GM18951 (cell line): ENCODE measurements at regions not wholly inside any gene's neighbourhood (a gene's known extent, or its start where the extent isn't known, plus 50 kb on each side); places are given as distances from the start of the nearest gene placed in this dataset.
"Not testable (repeated sequence)": the region's sequence is repeated elsewhere in the genome, so short reads cannot be mapped to it uniquely, and the experiment has no call there.

Experiments used
- POLR2A ChIP-seq: IDR thresholded peaks from 4 replicates; pipeline ENCODE4 v1.6.1; 2011; ENCODE audit warnings: mild to moderate bottlenecking; ENCODE audit not compliant: insufficient read length, insufficient read depth; ENCODE audit errors: extremely low read depth
- in situ Hi-C: fragments of 300-500 bp; cut with MboI; formaldehyde crosslinking; loops from one replicate; pipeline ENCODE4 v1.12.0; 2022; ENCODE audit warnings: low sequenced_read_pairs, mixed read lengths, inconsistent platforms; ENCODE audit not compliant: unreplicated experiment

- in situ Hi-C loops: loop anchor here (25.0 kb wide), 1 partner anchor 390 kb away; no protein-coding TSS in a partner anchor
These were observed 71.3 kb upstream of the PPM1B start for GRCh38 chr2:44097322-44097907.

GRCh38 chr2:44098050-44098449 is 70.6 kb upstream of the PPM1B start:
- in situ Hi-C loops: loop anchor here (25.0 kb wide), 1 partner anchor 389 kb away; no protein-coding TSS in a partner anchor
- TF ChIP-seq POLR2A: no peak

More at GRCh38 chr2:44097322-44097907, 71.3 kb upstream of the PPM1B start:
- no peak for TF ChIP-seq POLR2A

- in situ Hi-C loops: loop anchor here (25.0 kb wide), 1 partner anchor 388 kb away; no protein-coding TSS in a partner anchor
These were observed 69.8 kb upstream of the PPM1B start for GRCh38 chr2:44098891-44099290.

GRCh38 chr2:44100351-44100750 is 68.3 kb upstream of the PPM1B start:
- in situ Hi-C loops: no loop called here
- TF ChIP-seq POLR2A: no peak

More at GRCh38 chr2:44098891-44099290, 69.8 kb upstream of the PPM1B start:
- no peak for TF ChIP-seq POLR2A

GRCh38 chr2:44101246-44101645 is 67.4 kb upstream of the PPM1B start:
- TF ChIP-seq POLR2A: no peak
- in situ Hi-C loops: no loop called here

- in situ Hi-C loops: no loop called here
- TF ChIP-seq POLR2A: no peak
These were observed 65.7 kb upstream of the PPM1B start for GRCh38 chr2:44102790-44103562.

GRCh38 chr2:44103639-44104038 is 65.0 kb upstream of the PPM1B start:
- no peak for TF ChIP-seq POLR2A
- in situ Hi-C loops: no loop called here

GRCh38 chr2:44104855-44105271 is 63.8 kb upstream of the PPM1B start:
- TF ChIP-seq POLR2A: no peak
- in situ Hi-C loops: no loop called here

GRCh38 chr2:44106509-44106908 is 62.2 kb upstream of the PPM1B start:
- in situ Hi-C loops: not testable (repeated sequence)

GRCh38 chr2:44107086-44107740 is 61.5 kb upstream of the PPM1B start:
- in situ Hi-C loops: no loop called here
- no peak for TF ChIP-seq POLR2A

GRCh38 chr2:44107974-44108373 is 60.7 kb upstream of the PPM1B start:
- TF ChIP-seq POLR2A: no peak
- in situ Hi-C loops: no loop called here

GRCh38 chr2:44109166-44109565 is 59.5 kb upstream of the PPM1B start:
- no peak for TF ChIP-seq POLR2A
- in situ Hi-C loops: no loop called here

GRCh38 chr2:44110444-44110843 is 58.2 kb upstream of the PPM1B start:
- in situ Hi-C loops: no loop called here
- TF ChIP-seq POLR2A: no peak

GRCh38 chr2:44112096-44112495 is 56.6 kb upstream of the PPM1B start:
- TF ChIP-seq POLR2A: no peak
- in situ Hi-C loops: no loop called here

GRCh38 chr2:44116319-44116718 is 52.4 kb upstream of the PPM1B start:
- in situ Hi-C loops: no loop called here
- TF ChIP-seq POLR2A: no peak
